Stimulated activated effector memory CD8-positive, alpha-beta T cell treated with anti-CD3 and anti-CD28 coated beads, Interleukin-12 subunit alpha, Interleukin-12 subunit beta, amount 100 ng/mL, for 72 hours (primary cell): ENCODE measurements at regions not wholly inside any gene's neighbourhood (a gene's known extent, or its start where the extent isn't known, plus 50 kb on each side); places are given as distances from the start of the nearest gene placed in this dataset.

Source experiments
- ATAC-seq: fragments of 150-1000 bp; cut with Tn5 transposase; 2 replicates; pipeline ENCODE4 v1.10.0; 2021
- DNase-seq, 2 donors: peaks; one replicate each; pipeline ENCODE4 v3.0.0; 2021 to 2022; ENCODE audit warnings: low spot score in 2 of 2
- H3K27ac Mint-ChIP-seq: one replicate; pipeline ENCODE4 v1.8.0; 2022; ENCODE audit warnings: mild to moderate bottlenecking, mixed read lengths
- H3K36me3 Mint-ChIP-seq: one replicate; pipeline ENCODE4 v1.8.0; 2022; ENCODE audit warnings: mild to moderate bottlenecking, mixed read lengths
- H3K4me1 Mint-ChIP-seq: one replicate; pipeline ENCODE4 v1.8.0; 2022; ENCODE audit warnings: mixed read lengths
- H3K4me3 Mint-ChIP-seq: one replicate; pipeline ENCODE4 v1.8.0; 2022; ENCODE audit warnings: mild to moderate bottlenecking, mixed read lengths
- H3K9me3 Mint-ChIP-seq: one replicate; pipeline ENCODE4 v1.8.0; 2022; ENCODE audit warnings: mixed read lengths

- Mint-ChIP-seq H3K36me3 (no peaks in the 10 kb centered on the region), H3K4me3 (no peak overlapping the region), H3K4me1 (no peaks in the 10 kb centered on the region), H3K9me3 (peaks cover 9% of the 10 kb centered on the region), H3K27ac (no peak overlapping the region)
- DNase-seq (no peak), ATAC-seq (no peak)
These were observed 131.5 kb upstream of the CTBP2 start for GRCh38 chr10:125291836-125292235.

GRCh38 chr10:125289461-125289860, 129.1 kb upstream of the CTBP2 start:
- no peaks in the 10 kb centered on the region for H3K4me1 Mint-ChIP-seq
- H3K36me3 Mint-ChIP-seq, result no peaks in the 10 kb centered on the region
- no peak for DNase-seq
- ATAC-seq, result no peak
- H3K4me3 Mint-ChIP-seq, result no peak overlapping the region
- H3K27ac Mint-ChIP-seq, result no peak overlapping the region
- peaks cover 7% of the 10 kb centered on the region for H3K9me3 Mint-ChIP-seq

- Mint-ChIP-seq H3K27ac (no peak overlapping the region), H3K4me3 (no peak overlapping the region), H3K36me3 (no peaks in the 10 kb centered on the region), H3K9me3 (peaks cover 7% of the 10 kb centered on the region), H3K4me1 (no peaks in the 10 kb centered on the region)
- DNase-seq (no peak), ATAC-seq (no peak)
These were observed 124.7 kb upstream of the CTBP2 start for GRCh38 chr10:125284875-125285597.

- DNase-seq (no peak), ATAC-seq (no peak)
- Mint-ChIP-seq H3K4me1 (no peaks in the 10 kb centered on the region), H3K4me3 (no peak overlapping the region), H3K36me3 (no peaks in the 10 kb centered on the region), H3K27ac (no peak overlapping the region), H3K9me3 (peaks cover 7% of the 10 kb centered on the region)
These were observed 123.7 kb upstream of the CTBP2 start for GRCh38 chr10:125283836-125284614.

GRCh38 chr10:125283191-125283835, 123.0 kb upstream of the CTBP2 start:
- no peaks in the 10 kb centered on the region for H3K36me3 Mint-ChIP-seq
- no peak for DNase-seq
- H3K4me3 Mint-ChIP-seq, result no peak overlapping the region
- no peaks in the 10 kb centered on the region for H3K4me1 Mint-ChIP-seq
- H3K27ac Mint-ChIP-seq, result no peak overlapping the region
- H3K9me3 Mint-ChIP-seq, result peaks cover 7% of the 10 kb centered on the region
- no peak for ATAC-seq

- Mint-ChIP-seq H3K4me1 (no peaks in the 10 kb centered on the region), H3K36me3 (no peaks in the 10 kb centered on the region), H3K4me3 (no peak overlapping the region), H3K27ac (no peak overlapping the region), H3K9me3 (peaks cover 4% of the 10 kb centered on the region)
- ATAC-seq (no peak), DNase-seq (no peak)
These were observed 120.7 kb upstream of the CTBP2 start for GRCh38 chr10:125281091-125281490.

GRCh38 chr10:125276133-125276532, 115.8 kb upstream of the CTBP2 start:
- H3K27ac Mint-ChIP-seq, result no peak overlapping the region
- H3K4me3 Mint-ChIP-seq, result no peak overlapping the region
- no peaks in the 10 kb centered on the region for H3K36me3 Mint-ChIP-seq
- ATAC-seq (no peak), DNase-seq (no peak)
- no peaks in the 10 kb centered on the region for H3K4me1 Mint-ChIP-seq
- peaks cover 3% of the 10 kb centered on the region for H3K9me3 Mint-ChIP-seq

- Mint-ChIP-seq H3K4me3 (no peak overlapping the region), H3K9me3 (peaks cover 3% of the 10 kb centered on the region), H3K27ac (no peak overlapping the region), H3K36me3 (no peaks in the 10 kb centered on the region), H3K4me1 (no peaks in the 10 kb centered on the region)
- DNase-seq (no peak), ATAC-seq (no peak)
These were observed 114.6 kb upstream of the CTBP2 start for GRCh38 chr10:125274961-125275360.

GRCh38 chr10:125273023-125273422, 112.7 kb upstream of the CTBP2 start:
- no peaks in the 10 kb centered on the region for H3K4me1 Mint-ChIP-seq
- no peak overlapping the region for H3K4me3 Mint-ChIP-seq
- H3K27ac Mint-ChIP-seq, result no peak overlapping the region

GRCh38 chr10:125269716-125270115, 109.4 kb upstream of the CTBP2 start:
- no peak overlapping the region for H3K4me3 Mint-ChIP-seq
- H3K4me1 Mint-ChIP-seq, result no peaks in the 10 kb centered on the region
- ATAC-seq, result no peak

More at GRCh38 chr10:125273023-125273422, 112.7 kb upstream of the CTBP2 start:
- DNase-seq (no peak), ATAC-seq (no peak)
- no peaks in the 10 kb centered on the region for H3K36me3 Mint-ChIP-seq
- H3K9me3 Mint-ChIP-seq, result peaks cover 3% of the 10 kb centered on the region

GRCh38 chr10:125266966-125267365, 106.6 kb upstream of the CTBP2 start:
- DNase-seq, result no peak
- no peaks in the 10 kb centered on the region for H3K9me3 Mint-ChIP-seq
- no peak overlapping the region for H3K27ac Mint-ChIP-seq
- H3K4me3 Mint-ChIP-seq, result no peak overlapping the region
- no peak for ATAC-seq
- no peaks in the 10 kb centered on the region for H3K36me3 Mint-ChIP-seq
- no peaks in the 10 kb centered on the region for H3K4me1 Mint-ChIP-seq

More at GRCh38 chr10:125269716-125270115, 109.4 kb upstream of the CTBP2 start:
- DNase-seq, result no peak
- no peaks in the 10 kb centered on the region for H3K9me3 Mint-ChIP-seq
- no peaks in the 10 kb centered on the region for H3K36me3 Mint-ChIP-seq
- H3K27ac Mint-ChIP-seq, result no peak overlapping the region

- no peaks in the 10 kb centered on the region for H3K36me3 Mint-ChIP-seq
- H3K27ac Mint-ChIP-seq, result no peak overlapping the region
- no peaks in the 10 kb centered on the region for H3K9me3 Mint-ChIP-seq
- H3K4me3 Mint-ChIP-seq, result no peak overlapping the region
- DNase-seq (no peak), ATAC-seq (no peak)
- H3K4me1 Mint-ChIP-seq, result no peaks in the 10 kb centered on the region
These were observed 106.2 kb upstream of the CTBP2 start for GRCh38 chr10:125266541-125266940.

GRCh38 chr10:125265579-125265955, 105.2 kb upstream of the CTBP2 start:
- ATAC-seq, result no peak
- H3K9me3 Mint-ChIP-seq, result peaks cover 3% of the 10 kb centered on the region
- no peak overlapping the region for H3K27ac Mint-ChIP-seq
- H3K36me3 Mint-ChIP-seq, result no peaks in the 10 kb centered on the region
- no peak overlapping the region for H3K4me3 Mint-ChIP-seq
- no peak for DNase-seq
- H3K4me1 Mint-ChIP-seq, result no peaks in the 10 kb centered on the region

- H3K4me3 Mint-ChIP-seq, result no peak overlapping the region
- H3K27ac Mint-ChIP-seq, result no peak overlapping the region
- H3K9me3 Mint-ChIP-seq, result peaks cover 3% of the 10 kb centered on the region
- no peaks in the 10 kb centered on the region for H3K4me1 Mint-ChIP-seq
- peak; percentile 38 for ATAC-seq
- no peak for DNase-seq
- H3K36me3 Mint-ChIP-seq, result no peaks in the 10 kb centered on the region
These were observed 104.6 kb upstream of the CTBP2 start for GRCh38 chr10:125264757-125265578.

GRCh38 chr10:125264091-125264490, 103.7 kb upstream of the CTBP2 start:
- no peak overlapping the region for H3K27ac Mint-ChIP-seq
- no peak for DNase-seq
- no peak for ATAC-seq
- no peaks in the 10 kb centered on the region for H3K36me3 Mint-ChIP-seq
- no peak overlapping the region for H3K4me3 Mint-ChIP-seq
- no peaks in the 10 kb centered on the region for H3K4me1 Mint-ChIP-seq
- peaks cover 3% of the 10 kb centered on the region for H3K9me3 Mint-ChIP-seq
